Stomach (tissue), 8 donors: ENCODE measurements at regions not wholly inside any gene's neighbourhood (a gene's known extent, or its start where the extent isn't known, plus 50 kb on each side); places are given as distances from the start of the nearest gene placed in this dataset.

Experiments
- DNase-seq, 2 donors: peaks; one replicate each; pipeline versions ENCODE4 v3.0.0 to v3.0.0-alpha.2; 2013 to 2019
- H3K27ac ChIP-seq, 5 donors: fragments of 200-600 bp in 4 of 5; sonication (generic) in 4 of 5; one replicate each; pipeline ENCODE4 v1.5.1; 2013 to 2019; ENCODE audit warnings: mild to moderate bottlenecking in 1 of 5, moderate library complexity in 1 of 5
- H3K27me3 ChIP-seq, 3 donors: fragments of 200-600 bp; sonication (generic); one replicate each; pipeline ENCODE4 v1.5.1; 2017 to 2019; ENCODE audit warnings: mixed run types in 1 of 3
- H3K36me3 ChIP-seq, 4 donors: fragments of 200-600 bp; sonication (generic); 1 replicate in 3 of 4; 2 replicates in 1 of 4; pipeline ENCODE4 v1.5.1; 2016 to 2019
- H3K4me1 ChIP-seq, 4 donors: fragments of 200-600 bp; sonication (generic); one replicate each; pipeline ENCODE4 v1.5.1; 2016 to 2019
- H3K4me3 ChIP-seq, 4 donors: fragments of 200-600 bp; sonication (generic) in 3 of 4; one replicate each; pipeline ENCODE4 v1.5.1; 2016 to 2019; ENCODE audit warnings: mild to moderate bottlenecking in 1 of 4
- H3K9me3 ChIP-seq, 4 donors: fragments of 200-600 bp; sonication (generic); one replicate each; pipeline ENCODE4 v1.5.1; 2016 to 2019
- CTCF ChIP-seq, 7 experiments: fragments of 450-650 bp in 4 of 7; fragments of 200-600 bp in 3 of 7; sonication (generic) in 3 of 7; IDR thresholded peaks; one replicate each; pipeline ENCODE4 v1.5.1; 2016 to 2019; ENCODE audit warnings: antibody characterized with exemption in 7 of 7, control low read depth in 2 of 7, mild to moderate bottlenecking in 1 of 7
- EP300 ChIP-seq: sonication (generic); formaldehyde crosslinking; IDR thresholded peaks from one replicate; pipeline ENCODE4 v1.6.1; 2017; ENCODE audit warnings: antibody characterized with exemption
- POLR2A ChIP-seq, 4 donors: fragments of 450-650 bp; IDR thresholded peaks; one replicate each; pipeline ENCODE4 v1.6.1; 2016; ENCODE audit warnings: antibody characterized with exemption in 4 of 4, control low read depth in 2 of 4, mild to moderate bottlenecking in 1 of 4, moderate library complexity in 1 of 4
- POLR2AphosphoS5 ChIP-seq, 3 donors: sonication (generic); formaldehyde crosslinking; IDR thresholded peaks; one replicate each; pipeline ENCODE4 v1.6.1; 2016; ENCODE audit warnings: antibody characterized with exemption in 3 of 3
- WGBS, 5 donors: extraction: QIAGEN DNeasy Blood & Tissue Kit in 3 of 5; methylation state at CpG; one replicate each; pipeline versions ENCODE4 v1.1.5 to v1.1.7; 2013 to 2018; 5-methylcytosine and 5-hydroxymethylcytosine counted together
- intact Hi-C: fragments of 100-400 bp; cut with DNase I; formaldehyde crosslinking; loops from one replicate; pipeline ENCODE4 v1.15.1; 2023; ENCODE audit warnings: low total_unique reads
- donor health status: healthy with polysubstance abuse.
- donor health status: Bipolar disorder and iron deficiency.
- donor health status: healthy.

DNA sequence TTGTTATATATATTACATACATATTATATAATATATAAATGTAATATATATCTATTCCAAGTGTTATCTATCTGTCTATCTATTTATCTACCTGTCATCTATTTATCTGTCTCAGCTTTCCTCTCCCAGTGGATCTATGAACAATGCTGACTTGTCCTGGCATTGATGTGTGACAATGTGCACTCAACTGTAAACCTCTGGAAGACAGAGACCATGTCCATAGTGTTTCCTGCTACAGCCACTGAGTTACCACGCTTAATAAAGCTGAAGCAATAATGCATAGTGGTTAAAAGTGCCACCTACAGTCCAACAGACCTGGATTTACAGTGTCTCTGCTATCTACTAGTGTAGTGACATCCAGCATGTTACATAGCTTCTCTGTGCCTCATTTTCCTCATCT, 57.2 kb upstream of the TMED7 start:
- DNase-seq: no peak
- Histone ChIP-seq H3K36me3 (no peaks in the 10 kb centered on the region), H3K27ac (no peak overlapping the region), H3K27me3 (no peaks in the 10 kb centered on the region), H3K4me1 (peaks cover 0 to 17% (median 2%) of the 10 kb centered on the region in 4 donors), H3K9me3 (no peaks in the 10 kb centered on the region), H3K4me3 (no peak overlapping the region)
- WGBS, 5 donors: 51 to 76% (median 69%) methylated on average over 1 of the region's 1 CpG
- TF ChIP-seq CTCF (IDR thresholded peaks at IDR 0.05) (no peak), POLR2AphosphoS5 (IDR thresholded peaks at IDR 0.05) (no peak), POLR2A (IDR thresholded peaks at IDR 0.05) (no peak), EP300 (no peak)
- intact Hi-C loops: no loop called here
